Colonic mucosa (tissue), 4 donors: ENCODE measurements at regions not wholly inside any gene's neighbourhood (a gene's known extent, or its start where the extent isn't known, plus 50 kb on each side); places are given as distances from the start of the nearest gene placed in this dataset.

Experiments
- DNase-seq: peaks from one replicate; pipeline ENCODE4 v3.0.0-alpha.2; 2020
- H3K27ac ChIP-seq: fragments of 200-600 bp; one replicate; pipeline ENCODE4 v1.8.0; 2021
- H3K27me3 ChIP-seq: fragments of 200-600 bp; one replicate; pipeline ENCODE4 v1.8.0; 2021
- H3K36me3 ChIP-seq: fragments of 200-600 bp; one replicate; pipeline ENCODE4 v1.8.0; 2021
- H3K4me1 ChIP-seq: fragments of 200-600 bp; one replicate; pipeline ENCODE4 v1.8.0; 2021; ENCODE audit warnings: mild to moderate bottlenecking
- H3K4me3 ChIP-seq: fragments of 200-600 bp; one replicate; pipeline ENCODE4 v1.8.0; 2021
- H3K9ac ChIP-seq, 2 donors: one replicate each; pipeline ENCODE4 v1.7.0; 2013; ENCODE audit warnings: control low read depth in 2 of 2, low read depth in 2 of 2, low read length in 2 of 2
- H3K9me3 ChIP-seq: fragments of 200-600 bp; one replicate; pipeline ENCODE4 v1.8.0; 2021
- CTCF ChIP-seq: fragments of 200-600 bp; IDR thresholded peaks from one replicate; pipeline ENCODE4 v1.8.0; 2022; ENCODE audit warnings: antibody characterized with exemption, mild to moderate bottlenecking
- intact Hi-C: fragments of 100-400 bp; cut with DNase I; formaldehyde crosslinking; loops from one replicate; pipeline ENCODE4 v1.14.1; 2022
- donor health status: healthy.
- donor health status: DM: no; HTN: no; CAD: no.
- donor health status: DM: no; HTN: no; CAD: no.

- H3K4me1 ChIP-seq, result no peaks in the 10 kb centered on the region
- no peaks in the 10 kb centered on the region for H3K27me3 ChIP-seq
- TF ChIP-seq CTCF, result no peak
- H3K9me3 ChIP-seq, result no peaks in the 10 kb centered on the region
- intact Hi-C loops, result no loop called here
- H3K27ac ChIP-seq, result no peak overlapping the region
- H3K36me3 ChIP-seq, result no peaks in the 10 kb centered on the region
- DNase-seq, result no peak
- H3K4me3 ChIP-seq, result no peak overlapping the region
- no peak overlapping the region for H3K9ac ChIP-seq
Observed at GRCh38 chr11:23272095-23272494, 411.8 kb upstream of the CCDC179 start.

- no peaks in the 10 kb centered on the region for H3K36me3 ChIP-seq
- no peak for DNase-seq
- intact Hi-C loops, result no loop called here
- H3K27me3 ChIP-seq, result no peaks in the 10 kb centered on the region
- no peaks in the 10 kb centered on the region for H3K4me1 ChIP-seq
- no peak for TF ChIP-seq CTCF
- H3K9me3 ChIP-seq, result no peaks in the 10 kb centered on the region
- no peak overlapping the region for H3K9ac ChIP-seq
- H3K4me3 ChIP-seq, result no peak overlapping the region
- H3K27ac ChIP-seq, result no peak overlapping the region
Observed at GRCh38 chr11:23278121-23278520, 417.8 kb upstream of the CCDC179 start.

GRCh38 chr11:23280088-23280487 lies 419.8 kb upstream of the CCDC179 start:
- no peak overlapping the region for H3K9ac ChIP-seq
- H3K4me1 ChIP-seq, result no peaks in the 10 kb centered on the region
- H3K4me3 ChIP-seq, result no peak overlapping the region
- H3K36me3 ChIP-seq, result no peaks in the 10 kb centered on the region
- no peak for DNase-seq
- H3K27ac ChIP-seq, result no peak overlapping the region
- intact Hi-C loops, result no loop called here
- no peak for TF ChIP-seq CTCF
- no peaks in the 10 kb centered on the region for H3K9me3 ChIP-seq
- H3K27me3 ChIP-seq, result no peaks in the 10 kb centered on the region

- no peak for TF ChIP-seq CTCF
- Histone ChIP-seq H3K4me3 (no peak overlapping the region), H3K4me1 (no peaks in the 10 kb centered on the region), H3K36me3 (no peaks in the 10 kb centered on the region), H3K27me3 (no peaks in the 10 kb centered on the region), H3K27ac (no peak overlapping the region), H3K9me3 (no peaks in the 10 kb centered on the region), H3K9ac (no peak overlapping the region)
- intact Hi-C loops, result no loop called here
- DNase-seq, result no peak
Observed at GRCh38 chr11:23283666-23284065, 423.4 kb upstream of the CCDC179 start.

- no peaks in the 10 kb centered on the region for H3K36me3 ChIP-seq
- intact Hi-C loops, result no loop called here
- no peak overlapping the region for H3K4me3 ChIP-seq
- TF ChIP-seq CTCF, result no peak
- H3K4me1 ChIP-seq, result no peaks in the 10 kb centered on the region
- H3K27me3 ChIP-seq, result no peaks in the 10 kb centered on the region
- no peak for DNase-seq
- H3K27ac ChIP-seq, result no peak overlapping the region
- no peaks in the 10 kb centered on the region for H3K9me3 ChIP-seq
- H3K9ac ChIP-seq, result no peak overlapping the region
Observed at GRCh38 chr11:23284631-23285030, 424.4 kb upstream of the CCDC179 start.
